SU-DHL-6 (cell line): ENCODE measurements at regions not wholly inside any gene's neighbourhood (a gene's known extent, or its start where the extent isn't known, plus 50 kb on each side); places are given as distances from the start of the nearest gene placed in this dataset.

Experiments used
- EZH2phosphoT487 ChIP-seq: fragments of 200-600 bp; sonication (generic), shearing (Covaris generic); conservative IDR thresholded peaks from 2 replicates; pipeline ENCODE4 v1.6.1; 2018; ENCODE audit warnings: mild to moderate bottlenecking, antibody characterized with exemption, low read length, moderate library complexity, mixed read lengths
- TF ChIP-seq, protein P1 (sequence below): fragments of 200-600 bp; sonication (generic); IDR thresholded peaks from one replicate; pipeline ENCODE4 v1.5.1; 2017; ENCODE audit warnings: antibody characterized with exemption, mild to moderate bottlenecking, low read length, moderate library complexity; ENCODE audit not compliant: insufficient read depth, poor library complexity, severe bottlenecking

DNA sequence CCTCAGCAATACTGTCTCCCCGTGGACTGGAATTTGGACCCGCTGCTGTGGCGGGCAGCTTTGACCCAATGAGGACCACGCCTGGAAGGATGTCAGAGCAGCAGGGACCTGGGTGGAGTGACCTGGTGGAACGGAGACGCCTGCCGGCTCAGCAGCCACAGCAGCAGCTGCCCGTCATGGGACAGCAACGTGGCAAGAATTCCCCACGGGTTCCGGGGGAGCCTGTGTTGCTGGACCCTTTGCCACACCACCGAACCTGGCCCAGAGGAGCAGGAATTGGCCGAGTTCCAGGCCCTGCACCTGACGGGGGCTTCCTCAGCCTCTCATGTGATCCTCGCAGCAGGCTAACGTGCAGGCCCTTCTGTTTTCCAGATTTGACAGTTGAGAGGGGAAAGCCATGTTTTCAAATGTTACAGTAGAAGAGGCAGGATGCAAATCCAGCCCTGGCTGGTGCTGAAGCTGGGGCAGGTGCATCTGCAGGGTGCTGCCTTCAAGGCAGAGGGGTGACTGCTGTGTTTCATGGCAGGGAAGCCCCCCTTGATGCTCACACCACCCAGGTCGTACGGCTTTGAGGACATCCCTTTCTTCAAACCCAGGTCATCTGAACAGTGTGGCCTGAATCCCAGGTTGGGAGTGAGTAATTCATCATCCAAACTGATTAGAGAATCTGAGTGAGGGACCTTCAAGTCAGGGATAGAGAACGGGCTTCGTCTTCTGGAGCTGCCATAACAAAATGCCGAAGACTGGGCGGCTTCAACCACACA is 93.4 kb downstream of the THBS2 start:
- TF ChIP-seq, protein P1, sequence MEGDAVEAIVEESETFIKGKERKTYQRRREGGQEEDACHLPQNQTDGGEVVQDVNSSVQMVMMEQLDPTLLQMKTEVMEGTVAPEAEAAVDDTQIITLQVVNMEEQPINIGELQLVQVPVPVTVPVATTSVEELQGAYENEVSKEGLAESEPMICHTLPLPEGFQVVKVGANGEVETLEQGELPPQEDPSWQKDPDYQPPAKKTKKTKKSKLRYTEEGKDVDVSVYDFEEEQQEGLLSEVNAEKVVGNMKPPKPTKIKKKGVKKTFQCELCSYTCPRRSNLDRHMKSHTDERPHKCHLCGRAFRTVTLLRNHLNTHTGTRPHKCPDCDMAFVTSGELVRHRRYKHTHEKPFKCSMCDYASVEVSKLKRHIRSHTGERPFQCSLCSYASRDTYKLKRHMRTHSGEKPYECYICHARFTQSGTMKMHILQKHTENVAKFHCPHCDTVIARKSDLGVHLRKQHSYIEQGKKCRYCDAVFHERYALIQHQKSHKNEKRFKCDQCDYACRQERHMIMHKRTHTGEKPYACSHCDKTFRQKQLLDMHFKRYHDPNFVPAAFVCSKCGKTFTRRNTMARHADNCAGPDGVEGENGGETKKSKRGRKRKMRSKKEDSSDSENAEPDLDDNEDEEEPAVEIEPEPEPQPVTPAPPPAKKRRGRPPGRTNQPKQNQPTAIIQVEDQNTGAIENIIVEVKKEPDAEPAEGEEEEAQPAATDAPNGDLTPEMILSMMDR = no peak
- no peak for TF ChIP-seq EZH2phosphoT487
